H1 (cell line): ENCODE measurements at regions not wholly inside any gene's neighbourhood (a gene's known extent, or its start where the extent isn't known, plus 50 kb on each side); places are given as distances from the start of the nearest gene placed in this dataset.

Experiments used
- CTCF ChIA-PET: fragments of 300-600 bp; sonication (Branson Sonifier 250); formaldehyde crosslinking; loops from one replicate; lab custom pipeline; 2021; ENCODE audit not compliant: partially characterized antibody; lab: Charles Lee
- POLR2A ChIA-PET: fragments of 300-600 bp; sonication (Branson Sonifier 250); formaldehyde crosslinking; loops from one replicate; lab custom pipeline; 2021; ENCODE audit warnings: inconsistent platforms; ENCODE audit not compliant: partially characterized antibody; lab: Charles Lee
- DNase-seq, 2 experiments: peaks; one replicate each; pipeline versions ENCODE4 v3.0.0 to v3.0.0-alpha.2; 2010 to 2022; ENCODE audit warnings: low spot score in 2 of 2, low read depth in 1 of 2, mixed read lengths in 1 of 2
- FAIRE-seq: peaks from 2 replicates; lab custom pipeline; 2011; peaks lifted over from hg19 to GRCh38; lab: Jason Lieb, UNC
- H2AFZ ChIP-seq: 2 replicates; pipeline ENCODE4 v1.8.1; 2012; ENCODE audit warnings: low read length, inconsistent platforms
- H2AK5ac ChIP-seq: 2 replicates; pipeline ENCODE4 v1.6.1; 2013; ENCODE audit warnings: low read depth, low read length
- H2BK120ac ChIP-seq: replicated peaks from 2 replicates; pipeline ENCODE3; 2013; ENCODE audit warnings: low read depth, low read length, inconsistent platforms
- H2BK12ac ChIP-seq: 2 replicates; pipeline ENCODE4 v1.6.1; 2013; ENCODE audit warnings: low read depth, low read length
- H2BK15ac ChIP-seq: 2 replicates; pipeline ENCODE4 v1.6.1; 2013; ENCODE audit warnings: low read length
- H2BK20ac ChIP-seq: 2 replicates; pipeline ENCODE4 v1.6.1; 2013; ENCODE audit warnings: low read length
- H2BK5ac ChIP-seq: 2 replicates; pipeline ENCODE4 v1.6.1; 2013; ENCODE audit warnings: low read depth, low read length
- H3K14ac ChIP-seq: 2 replicates; pipeline ENCODE4 v1.6.1; 2013; ENCODE audit warnings: inconsistent platforms; ENCODE audit not compliant: insufficient read length
- H3K18ac ChIP-seq: 2 replicates; pipeline ENCODE4 v1.6.1; 2013; ENCODE audit warnings: low read length; ENCODE audit errors: extremely low read depth
- H3K23ac ChIP-seq: 2 replicates; pipeline ENCODE4 v1.6.1; 2013; ENCODE audit warnings: inconsistent platforms; ENCODE audit not compliant: insufficient read length
- H3K23me2 ChIP-seq: 2 replicates; pipeline ENCODE4 v1.6.1; 2013; ENCODE audit warnings: low read depth, low read length
- H3K27ac ChIP-seq: 2 replicates; pipeline ENCODE4 v1.6.1; 2011; ENCODE audit warnings: low read depth, low read length, inconsistent platforms
- H3K27me3 ChIP-seq, 4 experiments: replicated peaks in 1 of 4; 1 replicate in 1 of 4; 2 replicates in 3 of 4; pipeline versions ENCODE4 v1.6.1 to v1.8.1; 2011 to 2013; ENCODE audit warnings: low read length in 3 of 4, mild to moderate bottlenecking in 3 of 4, inconsistent platforms in 2 of 4, mixed read lengths in 2 of 4, moderate library complexity in 1 of 4; ENCODE audit not compliant: control insufficient read depth in 3 of 4, insufficient read depth in 3 of 4; ENCODE audit errors: extremely low read depth in 1 of 4
- H3K36me3 ChIP-seq, 4 experiments: 2 replicates each; pipeline versions ENCODE4 v1.6.1 to v1.8.1; 2011 to 2013; ENCODE audit warnings: mild to moderate bottlenecking in 4 of 4, low read length in 3 of 4, moderate library complexity in 2 of 4, control low read depth in 1 of 4, inconsistent platforms in 1 of 4; ENCODE audit not compliant: insufficient read depth in 4 of 4, control insufficient read depth in 2 of 4
- H3K4ac ChIP-seq: replicated peaks from 2 replicates; pipeline ENCODE3; 2013; ENCODE audit warnings: low read length, low read depth, mixed read lengths, inconsistent platforms; ENCODE audit not compliant: insufficient read length
- H3K4me1 ChIP-seq, 4 experiments: replicated peaks in 1 of 4; 1 replicate in 1 of 4; 2 replicates in 3 of 4; pipeline versions ENCODE4 v1.6.1 to v1.8.1; 2011 to 2013; ENCODE audit warnings: low read length in 3 of 4, inconsistent platforms in 2 of 4, mixed read lengths in 1 of 4; ENCODE audit not compliant: insufficient read depth in 4 of 4, control insufficient read depth in 3 of 4
- H3K4me2 ChIP-seq, 2 experiments: 2 replicates each; pipeline versions ENCODE4 v1.6.1 to v1.8.1; 2011 to 2013; ENCODE audit warnings: low read depth in 2 of 2, low read length in 2 of 2, control low read depth in 1 of 2, inconsistent platforms in 1 of 2, mild to moderate bottlenecking in 1 of 2; ENCODE audit not compliant: insufficient read depth in 1 of 2
- H3K4me3 ChIP-seq, 4 experiments: fragments of 200-600, 300-600 bp in 1 of 4; sonication (generic), shearing (Covaris generic), sonication (Bioruptor Twin) in 1 of 4; 2 replicates each; pipeline versions ENCODE4 v1.5.1 to v1.8.1; 2011 to 2016; ENCODE audit warnings: low read length in 4 of 4, low read depth in 3 of 4, control low read depth in 2 of 4, inconsistent platforms in 2 of 4, mild to moderate bottlenecking in 2 of 4, mixed read lengths in 1 of 4, moderate library complexity in 1 of 4; ENCODE audit not compliant: insufficient read depth in 2 of 4; ENCODE audit errors: extremely low read depth in 1 of 4
- H3K56ac ChIP-seq: replicated peaks from 2 replicates; pipeline ENCODE3; 2013; ENCODE audit warnings: low read depth, mild to moderate bottlenecking, mixed read lengths, low read length, inconsistent platforms; ENCODE audit not compliant: insufficient read length
- H3K79me1 ChIP-seq: 2 replicates; pipeline ENCODE4 v1.6.1; 2013; ENCODE audit warnings: low read depth, low read length, control low read depth
- H3K79me2 ChIP-seq, 2 experiments: 2 replicates each; pipeline versions ENCODE4 v1.6.1 to v1.8.1; 2012 to 2013; ENCODE audit warnings: low read length in 2 of 2, mild to moderate bottlenecking in 2 of 2, inconsistent platforms in 1 of 2; ENCODE audit not compliant: insufficient read depth in 2 of 2, control insufficient read depth in 1 of 2
- H3K9ac ChIP-seq, 4 experiments: replicated peaks in 1 of 4; 1 replicate in 1 of 4; 2 replicates in 3 of 4; pipeline versions ENCODE4 v1.6.1 to v1.8.1; 2011 to 2013; ENCODE audit warnings: low read depth in 3 of 4, low read length in 3 of 4, control low read depth in 2 of 4, mild to moderate bottlenecking in 2 of 4, moderate library complexity in 2 of 4, inconsistent platforms in 1 of 4; ENCODE audit errors: extremely low read depth in 1 of 4
- H3K9me3 ChIP-seq, 2 experiments: 2 replicates each; pipeline versions ENCODE4 v1.6.1 to v1.8.1; 2012 to 2013; ENCODE audit warnings: mild to moderate bottlenecking in 2 of 2, moderate library complexity in 2 of 2, control low read depth in 1 of 2, inconsistent platforms in 1 of 2, low read depth in 1 of 2, low read length in 1 of 2, mixed read lengths in 1 of 2; ENCODE audit not compliant: insufficient read depth in 2 of 2
- H4K20me1 ChIP-seq, 2 experiments: replicated peaks in 1 of 2; 2 replicates each; pipeline versions ENCODE3 to v1.8.1; 2011 to 2013; ENCODE audit warnings: inconsistent platforms in 2 of 2, low read length in 2 of 2, mild to moderate bottlenecking in 1 of 2; ENCODE audit not compliant: insufficient read depth in 2 of 2, control insufficient read depth in 1 of 2
- H4K5ac ChIP-seq: 2 replicates; pipeline ENCODE4 v1.6.1; 2013; ENCODE audit warnings: low read length, low read depth, mixed read lengths, inconsistent platforms; ENCODE audit not compliant: insufficient read length
- H4K8ac ChIP-seq: 2 replicates; pipeline ENCODE4 v1.8.0; 2013; ENCODE audit warnings: mild to moderate bottlenecking, moderate library complexity, low read length, inconsistent platforms; ENCODE audit not compliant: insufficient read depth; ENCODE audit errors: extremely low read depth
- H4K91ac ChIP-seq: replicated peaks from 2 replicates; pipeline ENCODE3; 2013; ENCODE audit warnings: low read length, mixed read lengths, inconsistent platforms; ENCODE audit not compliant: insufficient read length
- ATF3 ChIP-seq: IDR thresholded peaks from 2 replicates; pipeline ENCODE4 v1.6.1; 2011; ENCODE audit warnings: low read depth, mild to moderate bottlenecking, low read length; ENCODE audit not compliant: insufficient read depth
- CHD1 ChIP-seq: IDR thresholded peaks from 2 replicates; pipeline ENCODE4 v1.6.1; 2012; ENCODE audit warnings: low read depth, low read length, improper control_type of control experiment
- EZH2 ChIP-seq: fragments of 200-600 bp; sonication (generic); IDR thresholded peaks from 2 replicates; pipeline ENCODE4 v1.7.1; 2012; ENCODE audit warnings: low read depth, mild to moderate bottlenecking, moderate library complexity, low read length, inconsistent platforms; ENCODE audit not compliant: severe bottlenecking
- POLR2AphosphoS5 ChIP-seq: IDR thresholded peaks from 2 replicates; pipeline ENCODE4 v1.6.1; 2011; ENCODE audit warnings: low read depth, low read length
- RFX5 ChIP-seq: IDR thresholded peaks from 2 replicates; pipeline ENCODE4 v1.6.1; 2011; ENCODE audit warnings: low read depth, low read length, improper control_type of control experiment, borderline replicate concordance
- RXRA ChIP-seq: IDR thresholded peaks from 2 replicates; pipeline ENCODE4 v1.6.1; 2011; ENCODE audit warnings: low read depth, mild to moderate bottlenecking, low read length, moderate library complexity; ENCODE audit not compliant: insufficient read depth
- SP1 ChIP-seq: IDR thresholded peaks from 2 replicates; pipeline ENCODE4 v1.6.1; 2011; ENCODE audit warnings: low read depth, low read length
- SRF ChIP-seq: IDR thresholded peaks from 2 replicates; pipeline ENCODE4 v1.6.1; 2011; ENCODE audit warnings: mild to moderate bottlenecking, low read depth, low read length, moderate library complexity
- SUZ12 ChIP-seq: fragments of 200-600 bp; sonication (generic); IDR thresholded peaks from 2 replicates; pipeline ENCODE4 v1.6.1; 2012; ENCODE audit warnings: mild to moderate bottlenecking, inconsistent platforms, low read length, moderate library complexity, mixed read lengths
- TAF7 ChIP-seq: optimal IDR thresholded peaks from 2 replicates; pipeline ENCODE3; 2011; ENCODE audit warnings: low read depth, mild to moderate bottlenecking, inconsistent platforms, low read length, moderate library complexity, borderline replicate concordance
- TBP ChIP-seq: IDR thresholded peaks from 2 replicates; pipeline ENCODE4 v1.6.1; 2011; ENCODE audit warnings: low read depth, low read length, improper control_type of control experiment
- WGBS, 2 experiments: shearing (Covaris generic) in 1 of 2; methylation state at CpG; one replicate each; pipeline versions ENCODE4 v1.1.6 to v1.1.7; 2013 to 2015; ENCODE audit warnings: low lambda C conversion rate in 2 of 2, mixed read lengths in 2 of 2, inconsistent platforms in 1 of 2, low coverage in 1 of 2, missing lambda C conversion rate in 1 of 2; ENCODE audit not compliant: insufficient replicate concordance in 2 of 2, insufficient coverage in 1 of 2, insufficient read length in 1 of 2; ENCODE audit errors: extremely low coverage in 1 of 2, missing lambda C conversion rate in 1 of 2; 5-methylcytosine and 5-hydroxymethylcytosine counted together

GRCh38 chr17:65388911-65389310, 172.5 kb downstream of the AXIN2 start:
- no peak overlapping the region for H2AFZ ChIP-seq
- H3K4me1 ChIP-seq, result no peaks in the 10 kb centered on the region
- no peak overlapping the region for H2BK120ac ChIP-seq
- no peak overlapping the region for H4K5ac ChIP-seq
- no peak overlapping the region for H3K4ac ChIP-seq
- 73% methylated on average over 1 of the region's 1 CpG; no CpG with 5 or more reads in 1 of the 2 experiments for WGBS, 2 experiments
- DNase-seq (no peak), FAIRE-seq (no peak)
- no peak overlapping the region for H3K18ac ChIP-seq
- CTCF ChIA-PET, result no interaction called here
- no peaks in the 10 kb centered on the region for H3K79me2 ChIP-seq
- H2AK5ac ChIP-seq, result no peak overlapping the region
- no peak overlapping the region for H2BK20ac ChIP-seq
- TF ChIP-seq SUZ12 (no peak), RXRA (no peak), RFX5 (no peak), POLR2AphosphoS5 (no peak), ATF3 (no peak), CHD1 (no peak), SP1 (no peak), TAF7 (no peak), SRF (no peak), EZH2 (no peak), TBP (no peak)
- H3K9me3 ChIP-seq, result no peaks in the 10 kb centered on the region
- no peak overlapping the region for H2BK12ac ChIP-seq
- H3K27ac ChIP-seq, result no peak overlapping the region
- no peak overlapping the region for H4K8ac ChIP-seq
- H3K79me1 ChIP-seq, result no peaks in the 10 kb centered on the region
- POLR2A ChIA-PET, result no interaction called here
- no peak overlapping the region for H3K4me2 ChIP-seq
- H3K23ac ChIP-seq, result no peak overlapping the region
- no peak overlapping the region for H3K4me3 ChIP-seq
- H3K27me3 ChIP-seq, result no peaks in the 10 kb centered on the region
- no peak overlapping the region for H4K91ac ChIP-seq
- H3K9ac ChIP-seq, result no peak overlapping the region
- H3K23me2 ChIP-seq, result no peaks in the 10 kb centered on the region
- H2BK5ac ChIP-seq, result no peak overlapping the region
- H3K36me3 ChIP-seq, result no peaks in the 10 kb centered on the region
- no peak overlapping the region for H3K56ac ChIP-seq
- H2BK15ac ChIP-seq, result no peak overlapping the region
- no peak overlapping the region for H3K14ac ChIP-seq
- H4K20me1 ChIP-seq, result no peaks in the 10 kb centered on the region
